Loucy (cell line): ENCODE measurements at regions not wholly inside any gene's neighbourhood (a gene's known extent, or its start where the extent isn't known, plus 50 kb on each side); places are given as distances from the start of the nearest gene placed in this dataset.

Source experiments
- H2AFZ ChIP-seq: fragments of 200-600 bp; sonication (generic); 2 replicates; pipeline ENCODE4 v1.6.0; 2016; ENCODE audit warnings: antibody characterized with exemption, mild to moderate bottlenecking, low read length, moderate library complexity
- H3F3A ChIP-seq: fragments of 200-600 bp; 2 replicates; pipeline ENCODE4 v1.6.0; 2016; ENCODE audit warnings: antibody characterized with exemption, low read depth, mild to moderate bottlenecking
- H3K27me3 ChIP-seq: fragments of 200-600 bp; sonication (generic); 2 replicates; pipeline ENCODE4 v1.6.1; 2014; ENCODE audit warnings: low read length, mild to moderate bottlenecking; ENCODE audit not compliant: insufficient read depth, poor library complexity, severe bottlenecking
- H3K36me3 ChIP-seq: fragments of 200-600 bp; sonication (generic); 2 replicates; pipeline ENCODE4 v1.6.1; 2016; ENCODE audit warnings: low read length; ENCODE audit not compliant: insufficient read depth
- H3K4me1 ChIP-seq: fragments of 200-600 bp; sonication (generic); 2 replicates; pipeline ENCODE4 v1.5.1; 2014; ENCODE audit warnings: low read length, mild to moderate bottlenecking; ENCODE audit not compliant: insufficient read depth, poor library complexity, severe bottlenecking
- H3K4me2 ChIP-seq: fragments of 200-600 bp; sonication (generic); 2 replicates; pipeline ENCODE4 v1.6.0; 2014; ENCODE audit warnings: antibody characterized with exemption, low read length, low read depth, mild to moderate bottlenecking; ENCODE audit not compliant: poor library complexity, severe bottlenecking
- H3K4me3 ChIP-seq: fragments of 200-600 bp; sonication (generic); 2 replicates; pipeline ENCODE4 v1.5.1; 2014; ENCODE audit warnings: low read length, mild to moderate bottlenecking, mixed read lengths; ENCODE audit not compliant: poor library complexity, severe bottlenecking
- H3K79me2 ChIP-seq: fragments of 200-600 bp; sonication (generic); 2 replicates; pipeline ENCODE4 v1.6.1; 2014; ENCODE audit warnings: low read length; ENCODE audit not compliant: insufficient read depth
- H3K9ac ChIP-seq: fragments of 200-600 bp; sonication (generic); 2 replicates; pipeline ENCODE4 v1.6.0; 2014; ENCODE audit warnings: mild to moderate bottlenecking, low read depth, low read length, moderate library complexity; ENCODE audit not compliant: poor library complexity, severe bottlenecking
- H3K9me2 ChIP-seq: fragments of 200-600 bp; sonication (generic); replicated peaks from 2 replicates; pipeline ENCODE4 v1.6.1; 2016; ENCODE audit warnings: low read depth, low read length, mixed read lengths
- H3K9me3 ChIP-seq: fragments of 200-600 bp; sonication (generic); 2 replicates; pipeline ENCODE4 v1.6.1; 2014; ENCODE audit warnings: mild to moderate bottlenecking, antibody characterized with exemption, low read length, low read depth; ENCODE audit not compliant: insufficient read depth
- H4K20me1 ChIP-seq: fragments of 200-600 bp; sonication (generic); 2 replicates; pipeline ENCODE4 v1.6.0; 2014; ENCODE audit warnings: antibody characterized with exemption, low read length, mild to moderate bottlenecking; ENCODE audit not compliant: insufficient read depth, poor library complexity, severe bottlenecking
- CTCF ChIP-seq: fragments of 200-600 bp; sonication (generic); conservative IDR thresholded peaks from 2 replicates; pipeline ENCODE4 v1.5.1; 2014; ENCODE audit warnings: mild to moderate bottlenecking, antibody characterized with exemption, low read length
- EZH2phosphoT487 ChIP-seq: fragments of 200-600 bp; IDR thresholded peaks from 2 replicates; pipeline ENCODE4 v1.6.1; 2018; ENCODE audit warnings: antibody characterized with exemption, mild to moderate bottlenecking, moderate library complexity, borderline replicate concordance

DNA sequence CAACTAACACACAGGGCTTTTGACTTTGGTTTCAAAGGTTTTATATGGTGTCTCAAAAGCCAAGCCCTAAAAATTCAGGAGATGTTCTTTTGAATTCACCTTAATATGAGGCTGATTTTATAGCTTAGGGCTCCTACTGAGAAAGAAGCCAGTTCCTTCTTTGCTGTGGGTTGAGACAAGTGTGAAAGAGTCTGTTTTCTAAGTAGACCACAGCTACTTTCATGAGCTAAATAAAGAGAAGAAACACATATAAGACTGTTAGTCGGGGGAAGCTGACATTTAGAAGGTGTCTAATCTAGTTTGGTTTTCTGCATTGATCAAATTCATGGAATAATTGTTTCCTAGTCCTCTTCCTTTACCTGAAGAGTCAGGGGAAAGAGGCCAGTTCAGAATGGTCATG lies 332.1 kb upstream of the CELF2 start:
- Histone ChIP-seq H3K4me3 (no peak overlapping the region), H3K36me3 (no peaks in the 10 kb centered on the region), H3K9ac (no peak overlapping the region), H3K4me2 (no peak overlapping the region), H3K9me3 (no peaks in the 10 kb centered on the region), H3K4me1 (no peaks in the 10 kb centered on the region), H3K79me2 (no peaks in the 10 kb centered on the region), H2AFZ (no peak overlapping the region), H3K27me3 (no peaks in the 10 kb centered on the region), H3K9me2 (no peaks in the 10 kb centered on the region), H4K20me1 (no peaks in the 10 kb centered on the region), H3F3A (no peaks in the 10 kb centered on the region)
- TF ChIP-seq CTCF = no peak
- no peak for TF ChIP-seq EZH2phosphoT487

DNA sequence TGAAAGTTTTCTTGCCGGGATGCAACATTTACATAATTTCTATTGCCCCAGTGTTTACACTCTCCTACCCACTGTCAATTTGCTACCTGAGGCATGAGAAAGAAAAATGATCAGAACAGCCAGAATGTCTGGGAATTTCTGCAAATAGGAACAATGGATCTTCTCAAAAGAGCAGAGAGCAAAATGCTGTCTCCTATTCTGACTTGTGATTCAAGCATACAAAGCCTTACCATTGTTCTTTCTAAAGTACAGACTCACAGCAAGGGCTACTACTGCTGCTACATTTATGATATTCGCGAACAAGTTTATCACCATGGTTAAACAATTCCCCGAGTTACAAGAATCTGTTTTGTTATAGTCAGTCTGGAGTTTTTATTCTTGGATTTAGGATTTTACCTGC lies 329.9 kb upstream of the CELF2 start:
- no peak overlapping the region for H3K4me3 ChIP-seq
- no peaks in the 10 kb centered on the region for H3K4me1 ChIP-seq
- no peak overlapping the region for H3K9ac ChIP-seq
- H2AFZ ChIP-seq = no peak overlapping the region
- no peak overlapping the region for H3K4me2 ChIP-seq
- no peaks in the 10 kb centered on the region for H3K79me2 ChIP-seq
- no peaks in the 10 kb centered on the region for H3F3A ChIP-seq
- H3K9me3 ChIP-seq = no peaks in the 10 kb centered on the region
- no peaks in the 10 kb centered on the region for H3K9me2 ChIP-seq
- no peaks in the 10 kb centered on the region for H4K20me1 ChIP-seq
- no peak for TF ChIP-seq CTCF
- TF ChIP-seq EZH2phosphoT487 = no peak
- H3K27me3 ChIP-seq = no peaks in the 10 kb centered on the region
- no peaks in the 10 kb centered on the region for H3K36me3 ChIP-seq

GRCh38 chr10:10699427-10699826 lies 318.2 kb upstream of the CELF2 start:
- Histone ChIP-seq H3K4me2 (no peak overlapping the region), H3K9me3 (no peaks in the 10 kb centered on the region), H3K36me3 (no peaks in the 10 kb centered on the region), H3K9me2 (no peaks in the 10 kb centered on the region), H3K27me3 (no peaks in the 10 kb centered on the region), H3K4me3 (no peak overlapping the region), H3K79me2 (no peaks in the 10 kb centered on the region), H2AFZ (no peak overlapping the region), H3K9ac (no peak overlapping the region), H3F3A (no peaks in the 10 kb centered on the region), H4K20me1 (no peaks in the 10 kb centered on the region), H3K4me1 (no peaks in the 10 kb centered on the region)
- TF ChIP-seq CTCF (no peak), EZH2phosphoT487 (no peak)
